Neural cell (in vitro differentiated cells): ENCODE measurements at regions not wholly inside any gene's neighbourhood (a gene's known extent, or its start where the extent isn't known, plus 50 kb on each side); places are given as distances from the start of the nearest gene placed in this dataset.

Source experiments
- H2AFZ ChIP-seq: fragments of 200-600, 300-800 bp; sonication (generic), shearing (Covaris generic); 2 replicates; pipeline ENCODE4 v1.6.0; 2014; ENCODE audit warnings: low read depth, mild to moderate bottlenecking, antibody characterized with exemption, low read length, moderate library complexity
- H3F3A ChIP-seq: fragments of 200-600 bp; shearing (Covaris generic); 2 replicates; pipeline ENCODE4 v1.6.1; 2016; ENCODE audit warnings: mild to moderate bottlenecking, moderate library complexity, mixed read lengths, antibody characterized with exemption, low read length; ENCODE audit not compliant: insufficient read depth, poor library complexity, severe bottlenecking
- H3K27ac ChIP-seq: fragments of 200-600, 300-800 bp; sonication (generic), shearing (Covaris generic); 2 replicates; pipeline ENCODE4 v1.5.1; 2014; ENCODE audit warnings: mild to moderate bottlenecking, low read length, moderate library complexity
- H3K27me3 ChIP-seq: fragments of 300-800, 200-600 bp; sonication (generic), shearing (Covaris generic); 2 replicates; pipeline ENCODE4 v1.6.0; 2014; ENCODE audit warnings: mild to moderate bottlenecking, low read depth, low read length, moderate library complexity; ENCODE audit not compliant: insufficient read depth
- H3K36me3 ChIP-seq: fragments of 300-800, 200-600 bp; sonication (generic), shearing (Covaris generic); 2 replicates; pipeline ENCODE4 v1.5.1; 2014; ENCODE audit warnings: mild to moderate bottlenecking, antibody characterized with exemption, low read length, moderate library complexity; ENCODE audit not compliant: insufficient read depth
- H3K4me2 ChIP-seq: fragments of 300-800, 200-600 bp; sonication (generic), shearing (Covaris generic); 2 replicates; pipeline ENCODE4 v1.6.0; 2014; ENCODE audit warnings: mild to moderate bottlenecking, low read length
- H3K4me3 ChIP-seq: fragments of 300-800, 200-600 bp; sonication (generic), shearing (Covaris generic); 2 replicates; pipeline ENCODE4 v1.5.1; 2014; ENCODE audit warnings: mild to moderate bottlenecking, low read length, moderate library complexity
- H3K79me2 ChIP-seq: fragments of 200-600 bp; shearing (Covaris generic); replicated peaks from 2 replicates; pipeline ENCODE4 v1.6.0; 2014; ENCODE audit warnings: mild to moderate bottlenecking, low read length, moderate library complexity; ENCODE audit not compliant: insufficient read depth
- H3K9ac ChIP-seq: fragments of 300-800, 200-600 bp; sonication (generic), shearing (Covaris generic); 2 replicates; pipeline ENCODE4 v1.6.1; 2016; ENCODE audit warnings: mild to moderate bottlenecking, low read length, mixed read lengths
- H3K9me2 ChIP-seq: fragments of 200-600 bp; shearing (Covaris generic); 2 replicates; pipeline ENCODE4 v1.6.1; 2016; ENCODE audit warnings: mild to moderate bottlenecking, low read length, mixed read lengths; ENCODE audit not compliant: insufficient read depth
- H3K9me3 ChIP-seq: fragments of 200-600, 300-800 bp; sonication (generic), shearing (Covaris generic); 2 replicates; pipeline ENCODE4 v1.6.1; 2016; ENCODE audit warnings: mild to moderate bottlenecking, mixed run types, low read length, moderate library complexity, mixed read lengths
- H4K20me1 ChIP-seq: fragments of 200-600 bp; shearing (Covaris generic); 2 replicates; pipeline ENCODE4 v1.6.1; 2016; ENCODE audit warnings: mild to moderate bottlenecking, mixed run types; ENCODE audit not compliant: insufficient read depth
- CTCF ChIP-seq: fragments of 450-650 bp; IDR thresholded peaks from 2 replicates; pipeline ENCODE4 v1.5.1; 2014; ENCODE audit warnings: antibody characterized with exemption, mild to moderate bottlenecking, moderate library complexity; ENCODE audit not compliant: poor library complexity, severe bottlenecking
- EP300 ChIP-seq: fragments of 450-650 bp; conservative IDR thresholded peaks from 2 replicates; pipeline ENCODE4 v1.6.1; 2014; ENCODE audit warnings: antibody characterized with exemption, mild to moderate bottlenecking, moderate library complexity; ENCODE audit not compliant: poor library complexity, severe bottlenecking
- EZH2 ChIP-seq: fragments of 200-600, 300-800 bp; shearing (Covaris generic), sonication (generic); IDR thresholded peaks from 2 replicates; pipeline ENCODE4 v1.6.1; 2014; ENCODE audit warnings: antibody characterized with exemption, low read length, borderline replicate concordance, mild to moderate bottlenecking; ENCODE audit not compliant: insufficient read depth, poor library complexity, severe bottlenecking
- MXI1 ChIP-seq: fragments of 450-650 bp; conservative IDR thresholded peaks from 2 replicates; pipeline ENCODE4 v1.6.1; 2014; ENCODE audit warnings: antibody characterized with exemption, mild to moderate bottlenecking; ENCODE audit not compliant: poor library complexity, severe bottlenecking
- POLR2AphosphoS5 ChIP-seq: IDR thresholded peaks from 2 replicates; pipeline ENCODE4 v1.6.1; 2012
- RAD21 ChIP-seq: fragments of 450-650 bp; conservative IDR thresholded peaks from 2 replicates; pipeline ENCODE4 v1.6.1; 2014; ENCODE audit warnings: antibody characterized with exemption, mild to moderate bottlenecking, moderate library complexity
- REST ChIP-seq: IDR thresholded peaks from 2 replicates; pipeline ENCODE4 v1.6.1; 2012; ENCODE audit warnings: borderline replicate concordance
- SMC3 ChIP-seq: fragments of 450-650 bp; conservative IDR thresholded peaks from 2 replicates; pipeline ENCODE4 v1.6.1; 2014; ENCODE audit warnings: antibody characterized with exemption, mild to moderate bottlenecking, moderate library complexity; ENCODE audit not compliant: poor library complexity
- TAF1 ChIP-seq: IDR thresholded peaks from 2 replicates; pipeline ENCODE4 v1.6.1; 2012; ENCODE audit warnings: low read depth

- Histone ChIP-seq H3K36me3 (no peaks in the 10 kb centered on the region), H3K4me3 (no peak overlapping the region), H3K9ac (no peak overlapping the region), H2AFZ (no peak overlapping the region), H3K79me2 (no peaks in the 10 kb centered on the region), H3F3A (no peaks in the 10 kb centered on the region), H3K9me2 (no peaks in the 10 kb centered on the region), H3K4me2 (no peak overlapping the region), H3K27ac (no peak overlapping the region), H3K27me3 (no peaks in the 10 kb centered on the region), H3K9me3 (no peaks in the 10 kb centered on the region), H4K20me1 (no peaks in the 10 kb centered on the region)
- TF ChIP-seq EZH2 (no peak), EP300 (no peak), RAD21 (no peak), REST (no peak), CTCF (no peak), SMC3 (no peak), MXI1 (no peak), TAF1 (no peak), POLR2AphosphoS5 (no peak)
Measured at GRCh38 chr9:28158451-28158850, 585.2 kb upstream of the C9orf72 start.

GRCh38 chr9:28163619-28164018, 590.3 kb upstream of the C9orf72 start:
- H3K27ac ChIP-seq, result no peak overlapping the region
- H4K20me1 ChIP-seq, result no peaks in the 10 kb centered on the region
- no peaks in the 10 kb centered on the region for H3K9me2 ChIP-seq
- no peak overlapping the region for H3K9ac ChIP-seq
- H3F3A ChIP-seq, result no peaks in the 10 kb centered on the region
- H3K79me2 ChIP-seq, result no peaks in the 10 kb centered on the region
- H3K4me3 ChIP-seq, result no peak overlapping the region
- TF ChIP-seq POLR2AphosphoS5 (no peak), SMC3 (no peak), TAF1 (no peak), CTCF (no peak), RAD21 (no peak), EZH2 (no peak), EP300 (no peak), REST (no peak), MXI1 (no peak)
- no peak overlapping the region for H3K4me2 ChIP-seq
- H3K9me3 ChIP-seq, result no peaks in the 10 kb centered on the region
- no peaks in the 10 kb centered on the region for H3K27me3 ChIP-seq
- no peaks in the 10 kb centered on the region for H3K36me3 ChIP-seq
- H2AFZ ChIP-seq, result no peak overlapping the region
